Suprapubic skin (tissue), 3 donors: ENCODE measurements at regions not wholly inside any gene's neighbourhood (a gene's known extent, or its start where the extent isn't known, plus 50 kb on each side); places are given as distances from the start of the nearest gene placed in this dataset.

Experiments
- EP300 ChIP-seq: sonication (generic); formaldehyde crosslinking; IDR thresholded peaks from one replicate; pipeline ENCODE4 v1.6.1; 2017; ENCODE audit warnings: antibody characterized with exemption
- POLR2A ChIP-seq, 2 donors: fragments of 450-650 bp; IDR thresholded peaks; one replicate each; pipeline ENCODE4 v1.6.1; 2017; ENCODE audit warnings: antibody characterized with exemption in 2 of 2, mild to moderate bottlenecking in 2 of 2, moderate library complexity in 2 of 2
- TF ChIP-seq, protein P1 (sequence below), 2 donors: fragments of 200-600 bp in 1 of 2; fragments of 450-650 bp in 1 of 2; sonication (generic) in 1 of 2; IDR thresholded peaks; one replicate each; pipeline ENCODE4 v1.5.1; 2016 to 2019; ENCODE audit warnings: antibody characterized with exemption in 2 of 2, mild to moderate bottlenecking in 1 of 2, moderate library complexity in 1 of 2

- TF ChIP-seq, protein P1, sequence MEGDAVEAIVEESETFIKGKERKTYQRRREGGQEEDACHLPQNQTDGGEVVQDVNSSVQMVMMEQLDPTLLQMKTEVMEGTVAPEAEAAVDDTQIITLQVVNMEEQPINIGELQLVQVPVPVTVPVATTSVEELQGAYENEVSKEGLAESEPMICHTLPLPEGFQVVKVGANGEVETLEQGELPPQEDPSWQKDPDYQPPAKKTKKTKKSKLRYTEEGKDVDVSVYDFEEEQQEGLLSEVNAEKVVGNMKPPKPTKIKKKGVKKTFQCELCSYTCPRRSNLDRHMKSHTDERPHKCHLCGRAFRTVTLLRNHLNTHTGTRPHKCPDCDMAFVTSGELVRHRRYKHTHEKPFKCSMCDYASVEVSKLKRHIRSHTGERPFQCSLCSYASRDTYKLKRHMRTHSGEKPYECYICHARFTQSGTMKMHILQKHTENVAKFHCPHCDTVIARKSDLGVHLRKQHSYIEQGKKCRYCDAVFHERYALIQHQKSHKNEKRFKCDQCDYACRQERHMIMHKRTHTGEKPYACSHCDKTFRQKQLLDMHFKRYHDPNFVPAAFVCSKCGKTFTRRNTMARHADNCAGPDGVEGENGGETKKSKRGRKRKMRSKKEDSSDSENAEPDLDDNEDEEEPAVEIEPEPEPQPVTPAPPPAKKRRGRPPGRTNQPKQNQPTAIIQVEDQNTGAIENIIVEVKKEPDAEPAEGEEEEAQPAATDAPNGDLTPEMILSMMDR (IDR thresholded peaks at IDR 0.05): no peak
- no peak for TF ChIP-seq POLR2A (IDR thresholded peaks at IDR 0.05)
- no peak for TF ChIP-seq EP300
Observed at GRCh38 chr22:48309836-48310235, 1517.8 kb downstream of the BRD1 start.
